GM23338 (cell line): ENCODE measurements at regions not wholly inside any gene's neighbourhood (a gene's known extent, or its start where the extent isn't known, plus 50 kb on each side); places are given as distances from the start of the nearest gene placed in this dataset.

Experiments used
- ATAC-seq: fragments of 200-7000 bp; cut with Tn5 transposase; 3 replicates; pipeline ENCODE4 v1.9.1; 2020
- DNase-seq: peaks from one replicate; pipeline ENCODE4 v3.0.0-alpha.2; 2015; ENCODE audit warnings: low spot score
- H2AFZ ChIP-seq: fragments of 200-600 bp; sonication (generic); 2 replicates; pipeline ENCODE4 v1.8.0; 2016; ENCODE audit warnings: antibody characterized with exemption, mild to moderate bottlenecking, moderate library complexity
- H3F3A ChIP-seq: fragments of 200-600 bp; sonication (generic); replicated peaks from 2 replicates; pipeline ENCODE4 v1.8.0; 2017; ENCODE audit warnings: antibody characterized with exemption, mixed run types, low read depth
- H3K27ac ChIP-seq: fragments of 200-600 bp; sonication (generic); 2 replicates; pipeline ENCODE4 v1.6.1; 2016; ENCODE audit warnings: low read depth
- H3K27me3 ChIP-seq: fragments of 200-600 bp; sonication (generic); 2 replicates; pipeline ENCODE4 v1.8.0; 2016; ENCODE audit warnings: mild to moderate bottlenecking, mixed run types, moderate library complexity; ENCODE audit not compliant: insufficient read depth
- H3K36me3 ChIP-seq: fragments of 200-600 bp; sonication (generic); 2 replicates; pipeline ENCODE4 v1.8.0; 2016; ENCODE audit warnings: mild to moderate bottlenecking; ENCODE audit not compliant: insufficient read depth
- H3K4me1 ChIP-seq: fragments of 200-600 bp; sonication (generic); 2 replicates; pipeline ENCODE4 v1.8.0; 2016; ENCODE audit warnings: mild to moderate bottlenecking, moderate library complexity; ENCODE audit not compliant: insufficient read depth
- H3K4me2 ChIP-seq: fragments of 200-600 bp; sonication (generic); 2 replicates; pipeline ENCODE4 v1.7.1; 2017; ENCODE audit warnings: mixed run types
- H3K4me3 ChIP-seq: fragments of 200-600 bp; sonication (generic); 2 replicates; pipeline ENCODE4 v1.6.1; 2016; ENCODE audit warnings: mixed run types
- H3K79me2 ChIP-seq: fragments of 200-600 bp; sonication (generic); replicated peaks from 2 replicates; pipeline ENCODE4 v1.8.0; 2017; ENCODE audit warnings: mild to moderate bottlenecking; ENCODE audit not compliant: insufficient read depth
- H3K9me2 ChIP-seq: fragments of 200-600 bp; sonication (generic); 2 replicates; pipeline ENCODE4 v1.8.0; 2017; ENCODE audit not compliant: insufficient read depth
- H4K20me1 ChIP-seq: fragments of 200-600 bp; sonication (generic); replicated peaks from 2 replicates; pipeline ENCODE4 v1.8.0; 2017; ENCODE audit warnings: mild to moderate bottlenecking; ENCODE audit not compliant: insufficient read depth
- H3K27ac Mint-ChIP-seq: 2 replicates; pipeline ENCODE4 v1.8.0; 2020; ENCODE audit warnings: inconsistent platforms, mild to moderate bottlenecking, moderate library complexity, mixed read lengths
- H3K27me3 Mint-ChIP-seq: 3 replicates; pipeline ENCODE4 v1.8.0; 2022; ENCODE audit warnings: low read depth, mild to moderate bottlenecking, moderate library complexity, mixed read lengths, inconsistent platforms; ENCODE audit not compliant: insufficient read depth, poor library complexity
- H3K36me3 Mint-ChIP-seq: 3 replicates; pipeline ENCODE4 v1.8.0; 2021; ENCODE audit warnings: low read depth, mild to moderate bottlenecking, inconsistent platforms, moderate library complexity, mixed read lengths
- H3K4me1 Mint-ChIP-seq: 3 replicates; pipeline ENCODE4 v1.8.0; 2020; ENCODE audit warnings: mild to moderate bottlenecking, inconsistent platforms, mixed read lengths
- H3K4me3 Mint-ChIP-seq: 3 replicates; pipeline ENCODE4 v1.8.0; 2021; ENCODE audit warnings: moderate library complexity, mild to moderate bottlenecking, inconsistent platforms, mixed read lengths
- H3K9me3 Mint-ChIP-seq: 3 replicates; pipeline ENCODE4 v1.8.0; 2020; ENCODE audit warnings: moderate library complexity, mild to moderate bottlenecking, inconsistent platforms, mixed read lengths
- CREB1 ChIP-seq: fragments of 250-450 bp; sonication (Bioruptor Pico); IDR thresholded peaks from 2 replicates; pipeline ENCODE4 v1.5.0; 2020; ENCODE audit warnings: low read depth, mild to moderate bottlenecking, moderate library complexity
- CTCF ChIP-seq, 2 experiments: fragments of 200-600 bp in 1 of 2; sonication (generic) in 1 of 2; conservative IDR thresholded peaks; 2 replicates each; pipeline versions ENCODE4 v1.5.1 to v1.6.1; 2016 to 2017; ENCODE audit warnings: antibody characterized with exemption in 2 of 2, low read depth in 2 of 2, mild to moderate bottlenecking in 2 of 2, moderate library complexity in 1 of 2
- EZH2 ChIP-seq: fragments of 200-600 bp; sonication (generic); IDR thresholded peaks from one replicate; pipeline ENCODE4 v1.8.0; 2017; ENCODE audit warnings: antibody characterized with exemption, mild to moderate bottlenecking, low read depth; ENCODE audit not compliant: unreplicated experiment
- EZH2phosphoT487 ChIP-seq: fragments of 200-600 bp; sonication (generic); IDR thresholded peaks from one replicate; pipeline ENCODE4 v1.8.1; 2018; ENCODE audit warnings: antibody characterized with exemption; ENCODE audit not compliant: unreplicated experiment
- NANOG ChIP-seq: IDR thresholded peaks from 2 replicates; pipeline ENCODE4 v1.6.1; 2016; ENCODE audit warnings: antibody characterized with exemption, borderline replicate concordance
- POLR2AphosphoS5 ChIP-seq: IDR thresholded peaks from 2 replicates; pipeline ENCODE4 v1.6.1; 2016; ENCODE audit warnings: antibody characterized with exemption, low read depth
- REST ChIP-seq: IDR thresholded peaks from one replicate; pipeline ENCODE4 v1.6.1; 2018; ENCODE audit warnings: antibody characterized with exemption; ENCODE audit not compliant: unreplicated experiment
- STAT1 ChIP-seq: IDR thresholded peaks from one replicate; pipeline ENCODE4 v1.6.1; 2016; ENCODE audit warnings: antibody characterized with exemption; ENCODE audit not compliant: unreplicated experiment
- ZNF114 ChIP-seq: fragments of 250-450 bp; sonication (Bioruptor Pico); IDR thresholded peaks from 2 replicates; pipeline ENCODE4 v1.5.0; 2020; ENCODE audit warnings: mild to moderate bottlenecking, moderate library complexity
- ZNF331 ChIP-seq: fragments of 250-450 bp; sonication (Bioruptor Pico); IDR thresholded peaks from 2 replicates; pipeline ENCODE4 v1.5.0; 2020; ENCODE audit warnings: low read depth, mild to moderate bottlenecking, moderate library complexity
- ZNF462 ChIP-seq: fragments of 250-450 bp; sonication (Bioruptor Pico); IDR thresholded peaks from 2 replicates; pipeline ENCODE4 v1.5.0; 2020; ENCODE audit warnings: mild to moderate bottlenecking, moderate library complexity

- Mint-ChIP-seq H3K27me3 (no peaks in the 10 kb centered on the region), H3K9me3 (no peaks in the 10 kb centered on the region), H3K27ac (no peak overlapping the region), H3K4me3 (no peak overlapping the region), H3K36me3 (no peaks in the 10 kb centered on the region), H3K4me1 (no peaks in the 10 kb centered on the region)
- no peak for ATAC-seq
- DNase-seq: no peak
- H3K27ac ChIP-seq: no peak overlapping the region
- H3F3A ChIP-seq: no peaks in the 10 kb centered on the region
- no peaks in the 10 kb centered on the region for H3K4me1 ChIP-seq
- no peak overlapping the region for H2AFZ ChIP-seq
- TF ChIP-seq ZNF114: no peak
- no peak for TF ChIP-seq REST
- no peak for TF ChIP-seq CTCF (conservative IDR thresholded peaks at IDR 0.05; ENCODE audit: low read depth in 2 of 2)
- TF ChIP-seq EZH2phosphoT487: no peak
- no peak for TF ChIP-seq ZNF331 (CRISPR knock-in tag)
- no peak for TF ChIP-seq POLR2AphosphoS5
- TF ChIP-seq NANOG: no peak
- TF ChIP-seq ZNF462 (CRISPR knock-in tag): no peak
- TF ChIP-seq EZH2: no peak
- no peak for TF ChIP-seq CREB1
- no peak for TF ChIP-seq STAT1
- no peaks in the 10 kb centered on the region for H3K36me3 ChIP-seq
- H3K4me2 ChIP-seq: no peak overlapping the region
- H3K4me3 ChIP-seq: no peak overlapping the region
- H3K9me2 ChIP-seq: no peaks in the 10 kb centered on the region
- no peaks in the 10 kb centered on the region for H3K79me2 ChIP-seq
- H4K20me1 ChIP-seq: no peaks in the 10 kb centered on the region
- no peaks in the 10 kb centered on the region for H3K27me3 ChIP-seq
Measured at GRCh38 chr4:35771571-35771970, 472.7 kb downstream of the ARAP2 start.
